SK-N-SH (cell line): ENCODE measurements at regions not wholly inside any gene's neighbourhood (a gene's known extent, or its start where the extent isn't known, plus 50 kb on each side); places are given as distances from the start of the nearest gene placed in this dataset.
"Not testable (repeated sequence)": the region's sequence is repeated elsewhere in the genome, so short reads cannot be mapped to it uniquely, and the experiment has no call there.

Experiments
- CTCF ChIA-PET: fragments of 300-600, 350-600 bp; formaldehyde crosslinking; extraction: SDS; loops from one replicate; lab custom pipeline; 2021; lab: Yijun Ruan, JAX
- POLR2A ChIA-PET: fragments of 350-600 bp; sonication (Branson Sonifier 250); formaldehyde crosslinking; extraction: SDS; loops from one replicate; lab custom pipeline; 2020; ENCODE audit warnings: antibody characterized with exemption, inconsistent platforms; lab: Yijun Ruan, JAX
- DNase-seq: peaks from one replicate; pipeline ENCODE4 v3.0.0; 2012
- H2AFZ ChIP-seq: fragments of 200-600 bp; sonication (generic); 2 replicates; pipeline ENCODE4 v1.8.1; 2016; ENCODE audit warnings: antibody characterized with exemption, mild to moderate bottlenecking, low read depth
- H3F3A ChIP-seq: fragments of 200-600 bp; sonication (generic); replicated peaks from 2 replicates; pipeline ENCODE3; 2016; ENCODE audit warnings: antibody characterized with exemption, mild to moderate bottlenecking; ENCODE audit not compliant: insufficient read depth
- H3K27ac ChIP-seq, 2 experiments: fragments of 200-500 bp in 1 of 2; fragments of 200-600 bp in 1 of 2; sonication (Bioruptor generic) in 1 of 2; sonication (generic), shearing (Covaris generic) in 1 of 2; 2 replicates each; pipeline versions ENCODE4 v1.5.1 to v1.6.1; 2014 to 2016; ENCODE audit warnings: low read depth in 2 of 2, inconsistent platforms in 1 of 2, low read length in 1 of 2, mild to moderate bottlenecking in 1 of 2, mixed read lengths in 1 of 2
- H3K27me3 ChIP-seq: fragments of 200-600 bp; sonication (generic), shearing (Covaris generic); 2 replicates; pipeline ENCODE4 v1.6.1; 2016; ENCODE audit warnings: mixed run types; ENCODE audit not compliant: insufficient read depth
- H3K36me3 ChIP-seq, 2 experiments: fragments of 200-500 bp in 1 of 2; fragments of 200-600 bp in 1 of 2; sonication (Bioruptor generic) in 1 of 2; sonication (generic) in 1 of 2; replicated peaks in 1 of 2; 2 replicates each; pipeline versions ENCODE3 to v1.5.1; 2014 to 2016; ENCODE audit warnings: low read length in 1 of 2, mild to moderate bottlenecking in 1 of 2; ENCODE audit not compliant: insufficient read depth in 2 of 2, control insufficient read depth in 1 of 2
- H3K4me1 ChIP-seq, 2 experiments: fragments of 200-500 bp in 1 of 2; fragments of 200-600 bp in 1 of 2; sonication (Bioruptor generic) in 1 of 2; sonication (generic), shearing (Covaris generic) in 1 of 2; 2 replicates each; pipeline versions ENCODE4 v1.5.1 to v1.6.1; 2014 to 2016; ENCODE audit warnings: low read depth in 1 of 2, low read length in 1 of 2, mixed run types in 1 of 2; ENCODE audit not compliant: insufficient read depth in 2 of 2, control insufficient read depth in 1 of 2
- H3K4me2 ChIP-seq: fragments of 200-600 bp; sonication (generic), shearing (Covaris generic); 2 replicates; pipeline ENCODE4 v1.6.1; 2017; ENCODE audit warnings: mixed run types
- H3K4me3 ChIP-seq, 2 experiments: fragments of 200-500 bp in 1 of 2; fragments of 200-600 bp in 1 of 2; sonication (Bioruptor generic) in 1 of 2; sonication (generic), shearing (Covaris generic) in 1 of 2; 2 replicates each; pipeline versions ENCODE4 v1.5.1 to v1.8.1; 2014 to 2016; ENCODE audit warnings: low read depth in 2 of 2, inconsistent platforms in 1 of 2, low read length in 1 of 2, mild to moderate bottlenecking in 1 of 2, mixed read lengths in 1 of 2, moderate library complexity in 1 of 2
- H3K79me2 ChIP-seq: fragments of 200-600 bp; sonication (generic); 2 replicates; pipeline ENCODE4 v1.8.1; 2017; ENCODE audit warnings: mild to moderate bottlenecking; ENCODE audit not compliant: insufficient read depth
- H3K9ac ChIP-seq: fragments of 200-600 bp; sonication (generic); 2 replicates; pipeline ENCODE4 v1.6.1; 2017; ENCODE audit warnings: mixed run types
- H3K9me2 ChIP-seq: fragments of 200-600 bp; sonication (generic); 2 replicates; pipeline ENCODE4 v1.6.1; 2017; ENCODE audit warnings: mixed run types
- H3K9me3 ChIP-seq: fragments of 200-600 bp; sonication (generic); 2 replicates; pipeline ENCODE4 v1.6.1; 2017; ENCODE audit warnings: mixed run types, mild to moderate bottlenecking, moderate library complexity
- H4K20me1 ChIP-seq: fragments of 200-600 bp; sonication (generic); 2 replicates; pipeline ENCODE4 v1.6.1; 2017; ENCODE audit warnings: mild to moderate bottlenecking, mixed run types; ENCODE audit not compliant: insufficient read depth
- CTCF ChIP-seq: fragments of 200-600 bp; sonication (generic); IDR thresholded peaks from 2 replicates; pipeline ENCODE4 v1.6.1; 2017; ENCODE audit warnings: antibody characterized with exemption, mild to moderate bottlenecking, moderate library complexity
- FOSL2 ChIP-seq: IDR thresholded peaks from 2 replicates; pipeline ENCODE4 v1.4.0; 2012; ENCODE audit warnings: low read depth, mild to moderate bottlenecking, moderate library complexity, borderline replicate concordance
- FOXJ3 ChIP-seq: sonication (generic); formaldehyde crosslinking; IDR thresholded peaks from 2 replicates; pipeline ENCODE4 v1.5.1; 2020; ENCODE audit warnings: mild to moderate bottlenecking, missing genetic modification reagents
- GABPA ChIP-seq: IDR thresholded peaks from 2 replicates; pipeline ENCODE4 v1.4.0; 2012; ENCODE audit warnings: low read depth, mild to moderate bottlenecking
- IRF3 ChIP-seq: fragments of 150-350 bp; IDR thresholded peaks from 2 replicates; pipeline ENCODE4 v1.6.1; 2016; ENCODE audit warnings: mild to moderate bottlenecking, low read depth, low read length
- JUND ChIP-seq: IDR thresholded peaks from 2 replicates; pipeline ENCODE4 v1.4.0; 2012
- MEF2A ChIP-seq: IDR thresholded peaks from 2 replicates; pipeline ENCODE4 v1.4.0; 2012; ENCODE audit warnings: low read depth, borderline replicate concordance
- MXI1 ChIP-seq: IDR thresholded peaks from 2 replicates; pipeline ENCODE4 v1.6.1; 2012; ENCODE audit warnings: mild to moderate bottlenecking, low read depth, low read length, improper control_type of control experiment
- NRF1 ChIP-seq: IDR thresholded peaks from 2 replicates; pipeline ENCODE4 v1.6.1; 2012; ENCODE audit warnings: low read depth, mild to moderate bottlenecking, low read length
- PBX3 ChIP-seq: IDR thresholded peaks from 2 replicates; pipeline ENCODE4; 2012
- RAD21 ChIP-seq: IDR thresholded peaks from 2 replicates; pipeline ENCODE4 v1.6.1; 2012; ENCODE audit warnings: mild to moderate bottlenecking, low read length
- RCOR1 ChIP-seq: fragments of 150-350 bp; IDR thresholded peaks from 2 replicates; pipeline ENCODE4 v1.6.1; 2017; ENCODE audit warnings: antibody characterized with exemption, low read length
- SMC3 ChIP-seq: IDR thresholded peaks from 2 replicates; pipeline ENCODE4 v1.6.1; 2012; ENCODE audit warnings: low read depth, low read length, improper control_type of control experiment
- YY1 ChIP-seq: IDR thresholded peaks from 2 replicates; pipeline ENCODE4 v1.4.0; 2012; ENCODE audit warnings: low read depth, mild to moderate bottlenecking
- WGBS: methylation state at CpG from one replicate; pipeline ENCODE4 v1.1.6; 2017; ENCODE audit warnings: low lambda C conversion rate; 5-methylcytosine and 5-hydroxymethylcytosine counted together

- H3K27ac ChIP-seq: no peak overlapping the region
- no peak for DNase-seq
- no peaks in the 10 kb centered on the region for H3K9me2 ChIP-seq
- POLR2A ChIA-PET: no interaction called here
- no peaks in the 10 kb centered on the region for H3F3A ChIP-seq
- no peaks in the 10 kb centered on the region; the same call in 1 of the 2 replicates for H3K27me3 ChIP-seq
- TF ChIP-seq RAD21 (no peak), PBX3 (no peak), NRF1 (no peak), FOSL2 (no peak), MXI1 (no peak), GABPA (no peak), YY1 (no peak), JUND (no peak), MEF2A (no peak), SMC3 (no peak), IRF3 (no peak), FOXJ3 (CRISPR knock-in tag) (no peak)
- no peak overlapping the region for H3K4me3 ChIP-seq
- H2AFZ ChIP-seq: no peak overlapping the region
- H4K20me1 ChIP-seq: no peaks in the 10 kb centered on the region
- no peaks in the 10 kb centered on the region for H3K36me3 ChIP-seq
- no peak overlapping the region for H3K4me2 ChIP-seq
- no peak overlapping the region for H3K9ac ChIP-seq
- no peaks in the 10 kb centered on the region for H3K79me2 ChIP-seq
- no peaks in the 10 kb centered on the region for H3K9me3 ChIP-seq
- 10% methylated on average over 5 of the region's 5 CpGs for WGBS
- CTCF ChIA-PET: no interaction called here
- no peaks in the 10 kb centered on the region for H3K4me1 ChIP-seq
These were observed 791.2 kb downstream of the TMEM121 start for GRCh38 chr14:106317593-106317992.

GRCh38 chr14:106318700-106319099, 792.3 kb downstream of the TMEM121 start:
- TF ChIP-seq CTCF (peak; percentile 54), RCOR1 (no peak)
- Histone ChIP-seq H3F3A (no peaks in the 10 kb centered on the region), H3K4me3 (no peak overlapping the region), H2AFZ (no peak overlapping the region), H3K4me1 (no peaks in the 10 kb centered on the region), H3K79me2 (no peaks in the 10 kb centered on the region), H3K27ac (no peak overlapping the region), H3K9me3 (no peaks in the 10 kb centered on the region), H3K9ac (no peak overlapping the region), H3K9me2 (no peaks in the 10 kb centered on the region), H3K36me3 (no peaks in the 10 kb centered on the region), H4K20me1 (no peaks in the 10 kb centered on the region), H3K4me2 (no peak overlapping the region), H3K27me3 (no peaks in the 10 kb centered on the region; the same call in 1 of the 2 replicates)
- WGBS: 2% methylated on average over 3 of the region's 3 CpGs
- ChIA-PET POLR2A (no interaction called here), CTCF (interaction anchor here (1.6 kb wide), 1 partner anchor 11 kb away, joined by 4 read pairs; no protein-coding TSS in a partner anchor)
- peak; percentile 57 for DNase-seq

GRCh38 chr14:106323970-106324369, 797.6 kb downstream of the TMEM121 start:
- peaks cover 11% of the 10 kb centered on the region; the same call in 1 of the 2 replicates for H3K27me3 ChIP-seq
- H3K27ac ChIP-seq, H3K9me2 ChIP-seq, H3K4me3 ChIP-seq, DNase-seq, POLR2A ChIA-PET, H4K20me1 ChIP-seq, H3K9ac ChIP-seq, H3K79me2 ChIP-seq, H3F3A ChIP-seq, H3K4me2 ChIP-seq, H3K9me3 ChIP-seq, CTCF ChIA-PET, H2AFZ ChIP-seq, H3K4me1 ChIP-seq, H3K36me3 ChIP-seq: not testable (repeated sequence)
- 5% methylated on average over 17 of the region's 17 CpGs for WGBS
